ENCODE measurements at regions not wholly inside any gene's neighbourhood (a gene's known extent, or its start where the extent isn't known, plus 50 kb on each side); places are given as distances from the start of the nearest gene placed in this dataset.
"Not testable (repeated sequence)": the region's sequence is repeated elsewhere in the genome, so short reads cannot be mapped to it uniquely, and the experiment has no call there.

- not testable (repeated sequence) for TF ChIP-seq CTCF (conservative IDR thresholded peaks at IDR 0.05); ZFX (IDR thresholded peaks at IDR 0.05)
Measured at GRCh38 chr21:13810559-13810958, 201.0 kb downstream of the POTED start.

Data from C4-2B (cell line).